AG04449 (cell line): ENCODE measurements at regions not wholly inside any gene's neighbourhood (a gene's known extent, or its start where the extent isn't known, plus 50 kb on each side); places are given as distances from the start of the nearest gene placed in this dataset.

ENCODE experiments used
- CTCF ChIA-PET: fragments of 350-600 bp; formaldehyde crosslinking; extraction: SDS; loops from one replicate; lab custom pipeline; 2021; ENCODE audit warnings: antibody characterized with exemption; lab: Yijun Ruan, JAX
- POLR2A ChIA-PET: fragments of 400-600, 350-600 bp; formaldehyde crosslinking; extraction: SDS; loops from one replicate; lab custom pipeline; 2020; ENCODE audit warnings: antibody characterized with exemption, inconsistent platforms; lab: Yijun Ruan, JAX
- DNase-seq: peaks from one replicate; pipeline ENCODE4 v3.0.0-alpha.2; 2010; ENCODE audit warnings: low read depth, low spot score
- H3K4me3 ChIP-seq: 2 replicates; pipeline ENCODE4 v1.5.1; 2011; ENCODE audit warnings: low read depth, mild to moderate bottlenecking, control low read depth, low read length
- TF ChIP-seq, protein P1 (sequence below): IDR thresholded peaks from one replicate; pipeline ENCODE4 v1.5.1; 2011; ENCODE audit warnings: mild to moderate bottlenecking, moderate library complexity, low read length, control low read depth, inconsistent platforms; ENCODE audit not compliant: insufficient read depth; ENCODE audit errors: missing control alignments

DNA sequence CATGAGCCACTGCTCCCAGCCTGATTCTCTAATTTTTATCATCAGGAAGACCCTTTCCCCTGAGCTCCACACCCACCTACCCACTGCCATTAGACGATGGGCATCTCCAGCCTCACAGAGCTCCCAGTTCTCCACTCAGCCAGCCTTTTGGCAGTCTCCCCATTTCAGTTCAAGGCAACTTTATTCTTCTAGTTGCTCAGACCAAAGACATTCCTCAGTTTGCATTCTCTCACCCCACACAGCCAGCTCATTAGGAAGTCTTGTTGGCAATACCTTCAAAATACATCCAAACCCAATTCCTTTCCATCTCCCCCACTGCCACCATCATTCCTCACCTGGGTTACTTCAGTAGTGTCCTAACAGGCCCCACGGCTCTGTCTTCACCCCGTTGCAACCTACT lies 53.4 kb upstream of the COX20 start:
- ChIA-PET POLR2A (no interaction called here), CTCF (interaction anchor here (1.2 to 2.2 kb wide), 3 partner anchors 12 to 177 kb away, joined by 4 to 11 read pairs (median 4); no protein-coding TSS in a partner anchor)
- DNase-seq, result no peak
- TF ChIP-seq, protein P1, sequence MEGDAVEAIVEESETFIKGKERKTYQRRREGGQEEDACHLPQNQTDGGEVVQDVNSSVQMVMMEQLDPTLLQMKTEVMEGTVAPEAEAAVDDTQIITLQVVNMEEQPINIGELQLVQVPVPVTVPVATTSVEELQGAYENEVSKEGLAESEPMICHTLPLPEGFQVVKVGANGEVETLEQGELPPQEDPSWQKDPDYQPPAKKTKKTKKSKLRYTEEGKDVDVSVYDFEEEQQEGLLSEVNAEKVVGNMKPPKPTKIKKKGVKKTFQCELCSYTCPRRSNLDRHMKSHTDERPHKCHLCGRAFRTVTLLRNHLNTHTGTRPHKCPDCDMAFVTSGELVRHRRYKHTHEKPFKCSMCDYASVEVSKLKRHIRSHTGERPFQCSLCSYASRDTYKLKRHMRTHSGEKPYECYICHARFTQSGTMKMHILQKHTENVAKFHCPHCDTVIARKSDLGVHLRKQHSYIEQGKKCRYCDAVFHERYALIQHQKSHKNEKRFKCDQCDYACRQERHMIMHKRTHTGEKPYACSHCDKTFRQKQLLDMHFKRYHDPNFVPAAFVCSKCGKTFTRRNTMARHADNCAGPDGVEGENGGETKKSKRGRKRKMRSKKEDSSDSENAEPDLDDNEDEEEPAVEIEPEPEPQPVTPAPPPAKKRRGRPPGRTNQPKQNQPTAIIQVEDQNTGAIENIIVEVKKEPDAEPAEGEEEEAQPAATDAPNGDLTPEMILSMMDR, result no peak
- H3K4me3 ChIP-seq, result no peak overlapping the region

DNA sequence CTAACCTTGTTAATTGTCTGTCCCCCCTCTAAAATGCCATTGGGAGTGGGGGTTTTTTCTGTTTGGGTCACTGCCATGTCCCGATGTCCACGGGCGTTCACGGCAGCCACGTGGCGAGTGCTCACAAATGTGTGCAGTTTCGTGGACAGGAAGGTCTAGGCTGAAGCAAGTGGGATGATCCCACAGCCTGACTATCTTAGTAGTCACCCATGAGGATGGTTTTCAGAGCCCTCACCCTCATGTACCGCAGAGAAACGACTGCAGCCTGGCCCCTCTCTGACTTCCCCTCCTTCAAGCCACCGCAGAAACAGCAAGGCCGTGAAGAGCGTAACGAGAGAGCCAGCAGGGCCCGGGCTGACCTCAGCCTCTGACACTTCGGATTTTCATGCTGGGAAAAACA lies 52.3 kb upstream of the COX20 start:
- no peak overlapping the region for H3K4me3 ChIP-seq
- POLR2A ChIA-PET, result no interaction called here
- DNase-seq, result no peak
- CTCF ChIA-PET, result interaction anchor here (1.5 kb wide), 1 partner anchor 11 kb away, joined by 4 read pairs; no protein-coding TSS in a partner anchor
- TF ChIP-seq, protein P1, result no peak
